MM.1S (cell line): ENCODE measurements at regions not wholly inside any gene's neighbourhood (a gene's known extent, or its start where the extent isn't known, plus 50 kb on each side); places are given as distances from the start of the nearest gene placed in this dataset.

Experiments used
- CTCF ChIP-seq: fragments of 300-600 bp; sonication (generic); IDR thresholded peaks from 2 replicates; pipeline ENCODE4 v1.5.1; 2016; ENCODE audit warnings: antibody characterized with exemption, low read length, mixed read lengths
- EZH2 ChIP-seq: fragments of 300-600 bp; sonication (generic); optimal IDR thresholded peaks from 2 replicates; pipeline ENCODE3; 2017; ENCODE audit warnings: low read depth, mild to moderate bottlenecking, antibody characterized with exemption, low read length, mixed read lengths
- EZH2phosphoT487 ChIP-seq: fragments of 300-600 bp; sonication (generic); IDR thresholded peaks from 2 replicates; pipeline ENCODE4 v1.6.1; 2018; ENCODE audit warnings: antibody characterized with exemption, low read length

- TF ChIP-seq CTCF (no peak), EZH2 (no peak), EZH2phosphoT487 (no peak)
These were observed 277.7 kb downstream of the ANKRD7 start for GRCh38 chr7:118502235-118502634.
